Left ventricle myocardium superior (tissue), 1 donor: ENCODE measurements at regions not wholly inside any gene's neighbourhood (a gene's known extent, or its start where the extent isn't known, plus 50 kb on each side); places are given as distances from the start of the nearest gene placed in this dataset.

Experiments used
- ATAC-seq: fragments of 200-7000 bp; cut with Tn5 transposase; one replicate; pipeline ENCODE4 v1.9.1; 2020; ENCODE audit warnings: mild to moderate bottlenecking, moderate library complexity
- DNase-seq: peaks from one replicate; pipeline ENCODE4 v3.0.0-alpha.2; 2020
- intact Hi-C: fragments of 100-400 bp; cut with micrococcal nuclease; formaldehyde crosslinking; loops from one replicate; pipeline ENCODE4 v1.11.0; 2022
- donor health status: DM: no; HTN: yes; CAD: no; lungs with severe emphysema.

DNA sequence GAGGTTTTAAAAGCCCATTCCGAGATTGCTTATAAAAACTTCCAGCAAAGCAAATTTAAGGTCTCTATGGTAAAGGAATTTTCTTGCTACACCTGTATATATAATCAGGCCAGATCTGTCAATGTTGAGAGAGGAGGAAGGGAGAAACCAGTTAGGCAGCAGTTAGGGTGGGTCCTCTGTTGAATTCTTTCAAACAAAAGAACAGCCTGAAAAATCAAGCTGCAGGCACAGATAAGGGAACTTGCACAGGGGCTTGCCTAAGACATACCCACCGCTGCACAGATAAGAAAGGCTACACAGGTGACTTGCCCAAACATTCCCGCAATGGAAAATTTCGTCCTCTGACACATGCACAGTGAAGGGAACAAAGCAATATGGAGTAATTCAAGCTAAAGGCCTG lies 59.8 kb upstream of the IMMP2L start:
- ATAC-seq (no peak), DNase-seq (no peak)
- intact Hi-C loops: no loop called here
